Mesodermal cell (in vitro differentiated cells): ENCODE measurements at regions not wholly inside any gene's neighbourhood (a gene's known extent, or its start where the extent isn't known, plus 50 kb on each side); places are given as distances from the start of the nearest gene placed in this dataset.
"Not testable (repeated sequence)": the region's sequence is repeated elsewhere in the genome, so short reads cannot be mapped to it uniquely, and the experiment has no call there.

Experiments
- H3K27ac ChIP-seq: 2 replicates; pipeline ENCODE4 v1.7.0; 2013; ENCODE audit warnings: mild to moderate bottlenecking, low read depth, low read length, moderate library complexity; ENCODE audit not compliant: severe bottlenecking
- H3K36me3 ChIP-seq: 2 replicates; pipeline ENCODE4 v1.7.1; 2013; ENCODE audit warnings: mild to moderate bottlenecking, low read length, moderate library complexity; ENCODE audit not compliant: control insufficient read depth, insufficient read depth
- H3K4me1 ChIP-seq: one replicate; pipeline ENCODE4 v1.7.1; 2013; ENCODE audit warnings: mild to moderate bottlenecking, low read length; ENCODE audit not compliant: insufficient read depth, control insufficient read depth, poor library complexity, severe bottlenecking
- H3K4me3 ChIP-seq: 2 replicates; pipeline ENCODE4 v1.7.0; 2013; ENCODE audit warnings: low read length, control low read depth, mild to moderate bottlenecking; ENCODE audit not compliant: insufficient read depth, poor library complexity, severe bottlenecking; ENCODE audit errors: extremely low read depth
- H3K9me3 ChIP-seq: 2 replicates; pipeline ENCODE4 v1.7.1; 2013; ENCODE audit warnings: mild to moderate bottlenecking, low read length, moderate library complexity; ENCODE audit not compliant: control insufficient read depth
- WGBS, 2 experiments: methylation state at CpG; one replicate each; pipeline ENCODE4 v1.1.5; 2013; ENCODE audit warnings: missing lambda C conversion rate in 2 of 2; ENCODE audit not compliant: insufficient coverage in 2 of 2; 5-methylcytosine and 5-hydroxymethylcytosine counted together

- H3K27ac ChIP-seq, result no peak overlapping the region
- peaks cover 22% of the 10 kb centered on the region for H3K4me1 ChIP-seq
- no peaks in the 10 kb centered on the region for H3K36me3 ChIP-seq
- WGBS, 2 experiments, result 80% methylated on average over 1 of the region's 2 CpGs; no CpG with 5 or more reads in 1 of the 2 experiments
- H3K9me3 ChIP-seq, result peaks cover 5% of the 10 kb centered on the region
- no peak overlapping the region for H3K4me3 ChIP-seq
These were observed 72.5 kb upstream of the KIAA0040 start for GRCh38 chr1:175265091-175265490.

GRCh38 chr1:175262621-175263020 is 70.0 kb upstream of the KIAA0040 start:
- Histone ChIP-seq H3K4me3 (no peak overlapping the region), H3K9me3 (peaks cover 5% of the 10 kb centered on the region), H3K27ac (no peak overlapping the region), H3K36me3 (no peaks in the 10 kb centered on the region), H3K4me1 (peaks cover 10% of the 10 kb centered on the region)
- no CpG with 5 or more reads among the region's 1 CpG for WGBS, 2 experiments

DNA sequence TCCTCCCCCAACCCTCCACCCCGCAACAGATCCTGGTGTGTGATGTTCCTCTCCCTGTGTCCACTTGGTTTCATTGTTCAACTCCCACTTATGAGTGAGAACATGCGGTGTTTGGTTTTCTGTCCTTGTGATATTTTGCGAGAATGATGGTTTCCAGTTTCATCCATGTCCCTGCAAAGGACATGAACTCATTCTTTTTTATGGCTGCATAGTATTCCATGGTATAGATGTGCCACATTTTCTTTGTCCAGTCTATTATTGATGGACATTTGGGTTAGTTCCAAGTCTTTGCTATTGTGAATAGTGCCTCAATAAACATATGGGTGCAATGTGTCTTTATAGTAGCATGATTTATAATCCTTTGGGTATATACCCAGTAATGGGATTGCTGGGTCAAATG is 63.7 kb upstream of the KIAA0040 start:
- peaks cover 23% of the 10 kb centered on the region for H3K4me1 ChIP-seq
- WGBS, 2 experiments, result 43% methylated on average over 1 of the region's 3 CpGs; no CpG with 5 or more reads in 1 of the 2 experiments
- not testable (repeated sequence) for H3K36me3 ChIP-seq, H3K9me3 ChIP-seq, H3K4me3 ChIP-seq, H3K27ac ChIP-seq

DNA sequence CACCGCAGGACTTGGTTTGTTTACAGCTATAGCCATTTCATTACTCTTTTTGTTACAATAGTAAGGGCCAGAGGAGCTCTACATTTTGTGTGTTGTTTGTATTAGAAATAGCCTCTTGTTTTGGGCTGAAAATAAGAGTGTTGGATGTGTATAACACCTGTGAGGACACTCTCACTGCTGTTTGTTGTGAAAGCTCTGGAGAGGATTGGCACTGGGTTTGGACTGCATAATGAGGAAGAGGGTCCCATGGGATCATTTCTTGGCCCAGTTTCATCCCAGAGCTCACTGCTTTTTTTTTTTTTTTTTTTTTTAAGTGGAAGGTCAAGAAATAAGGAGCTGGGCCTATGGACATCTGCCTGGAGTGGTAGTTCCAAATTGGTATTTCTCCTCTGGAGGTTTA is 61.6 kb upstream of the KIAA0040 start:
- Histone ChIP-seq H3K36me3 (no peaks in the 10 kb centered on the region), H3K9me3 (no peaks in the 10 kb centered on the region), H3K27ac (no peak overlapping the region), H3K4me3 (no peak overlapping the region), H3K4me1 (peaks cover 42% of the 10 kb centered on the region)
- no CpG with 5 or more reads among the region's 1 CpG for WGBS, 2 experiments

DNA sequence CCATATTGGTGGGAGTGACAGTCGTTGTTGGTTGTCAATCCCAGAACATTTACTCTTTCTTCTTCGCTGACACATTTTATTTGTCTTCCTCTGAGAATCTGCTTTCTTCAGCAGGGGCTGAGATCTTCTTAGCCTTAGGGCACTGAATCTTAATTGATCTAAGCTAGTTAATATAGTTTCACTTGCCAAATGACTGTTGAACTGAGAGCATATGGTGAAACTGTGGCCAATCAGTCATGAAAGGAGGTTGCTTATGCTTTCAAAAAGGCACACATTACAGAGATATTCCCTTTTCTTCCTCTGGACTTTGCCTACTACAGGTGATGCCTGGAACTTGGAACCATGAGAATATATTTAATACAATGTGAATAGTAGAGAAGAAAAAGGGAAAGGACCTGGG is 60.0 kb upstream of the KIAA0040 start:
- 100% methylated on average over 2 of the region's 2 CpGs; no CpG with 5 or more reads in 1 of the 2 experiments for WGBS, 2 experiments
- Histone ChIP-seq H3K9me3 (no peaks in the 10 kb centered on the region), H3K4me3 (no peak overlapping the region), H3K4me1 (peaks cover 44% of the 10 kb centered on the region), H3K27ac (no peak overlapping the region), H3K36me3 (no peaks in the 10 kb centered on the region)

GRCh38 chr1:175250027-175250426 is 57.5 kb upstream of the KIAA0040 start:
- no peaks in the 10 kb centered on the region for H3K36me3 ChIP-seq
- peaks cover 44% of the 10 kb centered on the region for H3K4me1 ChIP-seq
- no peak overlapping the region for H3K4me3 ChIP-seq
- H3K27ac ChIP-seq, result peak overlapping the region; percentile 65
- no peaks in the 10 kb centered on the region for H3K9me3 ChIP-seq

GRCh38 chr1:175248036-175248435 is 55.5 kb upstream of the KIAA0040 start:
- Histone ChIP-seq H3K4me1 (peaks cover 36% of the 10 kb centered on the region), H3K9me3 (peaks cover 15% of the 10 kb centered on the region)
- not testable (repeated sequence) for H3K4me3 ChIP-seq, H3K36me3 ChIP-seq, H3K27ac ChIP-seq
- WGBS, 2 experiments, result no CpG with 5 or more reads among the region's 3 CpGs

DNA sequence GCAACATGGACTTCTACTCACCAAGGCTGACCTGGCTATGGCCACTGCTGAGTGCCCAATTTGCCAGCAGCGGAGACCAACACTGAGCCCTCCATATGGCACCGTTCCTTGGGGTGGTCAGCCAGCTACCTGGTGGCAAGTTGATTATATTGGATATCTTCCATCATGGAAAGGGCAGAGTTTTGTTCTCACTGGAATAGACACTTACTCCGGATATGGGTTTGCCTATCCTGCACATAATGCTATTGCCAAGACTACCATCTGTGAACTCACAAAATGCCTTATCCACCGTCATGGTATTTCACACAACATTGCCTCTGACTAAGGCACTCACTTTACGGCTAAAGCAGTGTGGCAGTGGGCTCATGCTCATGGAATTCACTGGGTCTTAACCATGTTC is 54.5 kb upstream of the KIAA0040 start:
- WGBS, 2 experiments, result 77 to 93% methylated on average over 4 of the region's 5 CpGs
- not testable (repeated sequence) for H3K36me3 ChIP-seq, H3K4me3 ChIP-seq, H3K27ac ChIP-seq
- Histone ChIP-seq H3K4me1 (peaks cover 27% of the 10 kb centered on the region), H3K9me3 (peaks cover 15% of the 10 kb centered on the region)

DNA sequence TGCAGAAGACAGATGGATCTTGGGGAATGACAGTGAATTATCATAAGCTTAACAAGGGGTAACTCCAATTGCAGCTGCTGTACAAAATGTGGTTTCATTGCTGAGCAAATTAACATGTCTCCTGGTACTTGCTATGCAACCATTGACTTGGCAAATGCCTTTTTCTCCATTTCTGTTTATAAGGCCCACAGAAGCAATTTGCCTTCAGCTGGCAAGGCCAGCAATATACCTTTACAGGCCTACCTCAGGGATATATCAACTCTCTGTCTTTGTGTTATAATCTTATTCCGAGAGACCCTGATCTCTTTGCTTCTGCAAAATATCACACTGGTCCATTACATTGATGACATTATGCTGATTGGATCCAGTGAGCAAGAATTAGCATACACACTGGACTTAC is 52.7 kb upstream of the KIAA0040 start:
- Histone ChIP-seq H3K9me3 (peaks cover 15% of the 10 kb centered on the region), H3K4me3 (no peak overlapping the region), H3K36me3 (no peaks in the 10 kb centered on the region), H3K4me1 (peaks cover 11% of the 10 kb centered on the region), H3K27ac (no peak overlapping the region)
- WGBS, 2 experiments, result no CpG with 5 or more reads among the region's 1 CpG

- H3K36me3 ChIP-seq, result no peaks in the 10 kb centered on the region
- peaks cover 15% of the 10 kb centered on the region for H3K9me3 ChIP-seq
- peaks cover 2% of the 10 kb centered on the region for H3K4me1 ChIP-seq
- no peak overlapping the region for H3K27ac ChIP-seq
- H3K4me3 ChIP-seq, result no peak overlapping the region
- whole genome bisulfite sequencing, 2 experiments, result 100% methylated on average over 1 of the region's 1 CpG
These were observed 51.6 kb upstream of the KIAA0040 start for GRCh38 chr1:175244206-175244605.
